GM19372 (cell line): ENCODE measurements at regions not wholly inside any gene's neighbourhood (a gene's known extent, or its start where the extent isn't known, plus 50 kb on each side); places are given as distances from the start of the nearest gene placed in this dataset.
"Not testable (repeated sequence)": the region's sequence is repeated elsewhere in the genome, so short reads cannot be mapped to it uniquely, and the experiment has no call there.

Experiments
- ATAC-seq: cut with Tn5 transposase; IDR thresholded peaks from one replicate; pipeline ENCODE4 v1.9.1; 2021; ENCODE audit warnings: mild to moderate bottlenecking, low read depth, moderate library complexity; ENCODE audit not compliant: unreplicated experiment

DNA sequence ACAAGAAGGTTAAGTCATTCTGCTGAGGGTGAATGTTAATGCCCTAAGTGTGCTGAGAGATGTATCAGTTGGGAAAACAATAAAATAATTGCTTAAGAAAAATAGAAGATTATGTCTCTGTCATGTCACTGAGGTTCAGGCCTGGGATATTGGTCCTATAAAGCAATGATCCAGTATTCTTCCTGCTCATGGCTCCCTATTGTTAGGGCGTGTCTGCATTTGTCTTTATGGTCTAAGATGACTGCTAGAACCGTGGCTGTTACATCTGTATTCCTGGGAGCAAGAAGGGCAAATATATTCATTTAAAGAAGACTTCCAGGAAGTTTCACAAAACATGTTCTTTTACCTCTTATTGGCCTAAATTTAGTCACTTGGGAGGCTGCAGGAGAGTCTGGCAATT is 125.0 kb downstream of the KCNE4 start:
- no peak for ATAC-seq

GRCh38 chr2:223180463-223180862 is 128.5 kb downstream of the KCNE4 start:
- no peak for ATAC-seq

GRCh38 chr2:223181561-223181960 is 129.6 kb downstream of the KCNE4 start:
- ATAC-seq, result no peak

GRCh38 chr2:223182356-223182755 is 130.4 kb downstream of the KCNE4 start:
- no peak for ATAC-seq

DNA sequence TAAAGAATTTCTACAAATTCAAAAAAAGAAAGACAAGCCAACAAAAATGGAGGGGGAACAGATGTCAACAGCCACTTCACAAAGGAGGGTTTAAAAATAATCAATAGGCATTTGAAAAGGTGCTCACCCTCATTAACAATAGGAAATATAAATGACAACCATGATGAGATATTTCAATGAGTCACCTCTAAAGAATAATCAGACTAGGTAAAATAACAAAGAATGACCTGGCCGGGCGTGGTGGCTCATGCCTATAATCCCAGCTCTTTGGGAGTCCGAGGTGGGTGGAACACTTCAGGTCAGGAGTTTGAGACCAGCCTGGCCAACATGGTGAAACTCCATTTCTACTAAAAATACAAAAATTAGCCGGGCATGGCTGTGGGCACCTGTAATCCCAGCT is 133.6 kb downstream of the KCNE4 start:
- no peak for ATAC-seq

DNA sequence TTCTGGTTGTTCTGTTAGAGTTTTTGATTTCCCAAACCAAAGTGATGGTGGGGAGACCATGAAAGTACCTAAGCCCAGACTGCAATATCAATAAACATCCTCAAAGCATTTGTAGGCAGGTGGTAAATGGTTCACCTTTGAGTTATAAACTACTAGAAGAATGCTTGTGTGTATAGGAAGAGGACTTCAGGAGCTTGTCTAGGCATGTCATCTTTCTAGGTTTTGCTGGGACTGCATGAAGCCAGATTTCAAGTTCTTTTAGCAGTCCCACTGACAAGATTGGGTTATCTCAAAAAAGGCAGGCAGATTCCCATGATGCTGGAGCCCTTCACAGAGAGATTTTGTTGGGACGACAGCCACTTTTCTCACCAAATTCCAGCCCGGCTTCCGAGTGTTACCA is 135.3 kb downstream of the KCNE4 start:
- no peak for ATAC-seq

- ATAC-seq, result not testable (repeated sequence)
Observed at GRCh38 chr2:223190561-223191206, 138.7 kb downstream of the KCNE4 start.

DNA sequence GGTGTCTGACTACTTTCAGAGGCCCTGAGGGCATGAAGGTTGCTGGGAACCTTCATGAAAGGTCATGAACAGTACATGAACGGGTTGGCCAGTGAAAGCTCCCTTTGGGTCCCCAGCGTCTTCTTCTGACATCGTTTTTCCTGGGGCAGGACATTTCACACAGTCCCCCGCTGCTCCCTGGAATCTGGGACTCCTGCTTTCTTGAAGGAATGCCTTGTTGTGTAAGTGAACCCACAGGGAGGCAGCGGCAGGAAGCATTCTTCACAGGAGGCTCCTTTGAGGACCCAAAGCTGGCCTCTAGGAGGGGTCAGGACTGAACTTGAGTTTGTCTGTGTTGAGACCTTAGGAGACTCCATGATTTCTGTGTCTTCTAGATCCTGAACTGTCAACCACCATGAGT is 144.3 kb downstream of the KCNE4 start:
- no peak for ATAC-seq

DNA sequence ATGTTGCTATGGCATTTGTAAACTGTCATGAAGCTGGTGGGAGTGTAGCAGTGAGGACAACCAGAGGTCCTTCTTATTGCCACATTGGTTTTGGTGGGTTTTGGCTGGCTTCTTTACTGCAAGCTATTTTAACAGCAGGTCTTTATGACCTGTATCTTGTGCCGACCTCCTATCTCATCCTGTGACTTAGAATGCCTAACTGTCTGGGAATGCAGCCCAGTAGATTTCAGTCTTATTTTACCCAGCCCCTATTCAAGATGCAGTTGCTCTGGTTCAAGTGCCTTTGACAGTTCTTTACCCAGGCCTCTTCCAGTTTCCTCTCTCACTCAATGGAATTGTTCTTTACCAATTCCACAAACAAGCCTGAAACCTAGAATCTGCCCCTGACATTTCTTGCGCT is 145.1 kb downstream of the KCNE4 start:
- ATAC-seq, result no peak

DNA sequence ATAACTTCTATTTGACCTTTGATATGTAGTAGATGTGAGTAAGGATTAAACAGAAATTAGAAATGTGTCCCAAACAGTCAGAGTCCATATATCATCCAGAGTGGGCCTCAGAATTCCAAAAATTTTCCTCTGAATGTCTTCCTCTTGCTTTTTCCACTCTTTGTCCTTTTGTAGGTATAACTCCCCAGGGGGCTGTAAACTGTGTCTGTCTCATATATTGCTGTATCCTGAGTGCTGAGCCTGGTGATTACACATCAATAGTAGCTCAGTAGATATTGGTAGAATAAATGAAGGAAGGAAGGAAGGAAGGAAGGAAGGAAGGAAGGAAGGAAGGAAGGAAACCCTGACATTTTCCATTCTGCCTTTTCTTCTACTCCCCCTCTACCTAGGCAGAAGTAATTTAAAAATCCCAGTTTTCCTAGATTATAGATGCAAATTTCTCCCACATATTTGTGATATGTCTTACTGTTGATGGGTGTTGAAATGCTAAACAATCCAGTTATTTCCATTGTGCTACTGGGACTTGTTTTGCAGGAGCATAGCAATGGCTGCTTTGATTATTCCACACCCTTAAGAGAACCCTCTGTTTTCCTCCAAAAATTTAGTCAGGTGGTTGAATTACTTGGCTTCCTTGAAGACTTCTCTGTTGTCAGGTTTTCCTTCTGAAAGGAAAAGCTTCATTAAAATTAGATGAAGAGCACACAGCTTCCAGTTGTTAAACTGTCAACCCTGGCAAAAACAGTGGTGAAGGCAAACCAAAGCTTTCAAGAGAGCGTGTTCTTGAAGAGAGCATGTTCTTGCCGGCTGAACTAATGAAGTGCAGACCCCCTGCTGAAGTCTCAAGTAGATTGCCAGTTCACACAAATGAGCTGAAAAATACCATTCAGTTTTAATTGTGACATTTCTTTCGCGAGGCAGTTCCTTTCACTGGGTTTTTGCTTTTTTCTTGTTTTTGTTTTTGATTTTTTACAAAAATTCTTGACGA is 147.8 kb downstream of the KCNE4 start:
- ATAC-seq, result no peak

GRCh38 chr2:223203971-223204929 is 152.3 kb downstream of the KCNE4 start:
- ATAC-seq, result no peak

GRCh38 chr2:223210489-223210888 is 158.5 kb downstream of the KCNE4 start:
- ATAC-seq, result no peak

GRCh38 chr2:223214394-223215253 is 162.6 kb downstream of the KCNE4 start:
- ATAC-seq, result no peak

GRCh38 chr2:223215254-223215516 is 163.2 kb downstream of the KCNE4 start:
- no peak for ATAC-seq

GRCh38 chr2:223217373-223217772 is 165.4 kb downstream of the KCNE4 start:
- no peak for ATAC-seq

DNA sequence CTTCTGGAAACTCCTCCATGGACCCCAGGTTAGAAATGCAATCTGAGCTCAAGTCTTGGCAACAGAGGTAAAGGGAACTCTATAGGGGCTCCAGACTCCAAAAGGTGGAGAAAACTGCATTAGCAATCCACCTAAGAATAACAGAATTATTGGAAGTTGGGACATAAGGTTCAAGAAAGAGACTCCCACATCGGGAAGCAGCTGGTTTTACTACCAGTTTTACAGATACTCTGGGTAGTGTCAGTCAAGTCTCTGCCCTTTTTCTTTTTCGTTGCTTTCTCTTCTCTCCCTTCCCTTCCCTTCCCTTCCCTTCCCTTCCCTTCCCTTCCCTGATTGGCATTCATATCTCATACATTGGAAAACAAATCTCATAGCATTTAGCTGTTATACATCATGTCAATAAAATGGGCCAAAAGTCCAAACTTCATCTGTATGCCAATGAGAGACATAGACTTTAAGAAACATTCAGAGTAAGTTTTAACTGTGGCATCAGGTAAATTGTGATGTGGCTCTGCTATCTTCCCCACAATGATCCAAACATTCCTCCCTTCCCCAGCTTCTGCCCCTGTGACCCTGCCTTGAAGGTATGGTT is 166.7 kb downstream of the KCNE4 start:
- ATAC-seq, result no peak

- no peak for ATAC-seq
Observed at GRCh38 chr2:223219872-223220657, 168.1 kb downstream of the KCNE4 start.

DNA sequence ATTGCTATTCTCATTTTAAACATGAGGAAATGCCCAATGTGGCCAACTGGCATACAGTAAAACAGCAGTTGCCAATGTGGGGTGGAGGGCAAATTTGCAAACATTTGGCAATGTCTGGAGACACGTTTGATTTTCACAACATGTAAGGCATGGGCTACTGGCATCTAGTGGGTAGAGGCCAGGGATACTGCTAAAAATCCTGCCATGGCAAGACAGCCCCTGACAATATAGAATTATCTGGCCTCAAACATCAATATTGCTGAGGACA is 168.6 kb downstream of the KCNE4 start:
- no peak for ATAC-seq
